NCI-H2171 (cell line): ENCODE measurements at regions not wholly inside any gene's neighbourhood (a gene's known extent, or its start where the extent isn't known, plus 50 kb on each side); places are given as distances from the start of the nearest gene placed in this dataset.

Experiments used
- DNase-seq: peaks from one replicate; lab custom pipeline; 2025; lab: John Stamatoyannopoulos, UW

DNA sequence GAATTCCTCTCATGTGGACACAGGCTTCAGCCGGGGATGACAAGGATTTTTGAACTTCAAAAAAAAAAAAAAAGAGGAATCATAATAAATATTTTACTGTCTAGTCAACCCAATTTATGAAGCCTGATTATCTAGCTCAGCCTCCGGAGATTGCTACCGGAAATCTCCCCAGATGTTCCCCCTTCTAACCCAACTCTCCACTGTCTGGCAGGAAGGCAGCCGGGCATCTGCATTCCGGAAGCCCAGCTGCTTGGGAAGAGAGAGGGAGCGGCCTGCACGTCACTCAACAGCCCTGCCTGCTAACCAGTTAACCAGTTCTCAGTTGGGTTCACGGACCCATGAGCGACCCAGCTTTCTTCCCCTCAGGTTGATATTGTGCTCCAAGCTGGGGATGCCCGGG lies 87.2 kb upstream of the POU3F3 start:
- DNase-seq = no peak

DNA sequence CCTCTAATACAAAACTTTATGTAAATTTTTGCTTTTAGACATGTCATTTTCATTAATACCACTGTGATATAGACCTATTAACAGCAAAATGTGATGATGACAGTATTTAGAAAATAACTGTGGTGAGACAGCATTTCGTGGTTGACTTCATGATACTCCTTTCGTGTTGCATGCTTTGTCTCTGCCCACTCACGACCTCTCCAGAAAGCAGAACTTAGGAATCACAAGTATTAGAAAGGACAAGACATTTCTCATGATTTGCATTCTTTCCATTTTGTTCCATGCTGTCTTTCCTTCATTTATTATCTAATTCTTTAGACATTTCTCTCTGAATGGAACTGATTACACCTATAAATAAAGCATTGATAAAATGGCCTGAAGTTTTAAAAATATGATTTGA lies 85.2 kb upstream of the POU3F3 start:
- no peak for DNase-seq

DNA sequence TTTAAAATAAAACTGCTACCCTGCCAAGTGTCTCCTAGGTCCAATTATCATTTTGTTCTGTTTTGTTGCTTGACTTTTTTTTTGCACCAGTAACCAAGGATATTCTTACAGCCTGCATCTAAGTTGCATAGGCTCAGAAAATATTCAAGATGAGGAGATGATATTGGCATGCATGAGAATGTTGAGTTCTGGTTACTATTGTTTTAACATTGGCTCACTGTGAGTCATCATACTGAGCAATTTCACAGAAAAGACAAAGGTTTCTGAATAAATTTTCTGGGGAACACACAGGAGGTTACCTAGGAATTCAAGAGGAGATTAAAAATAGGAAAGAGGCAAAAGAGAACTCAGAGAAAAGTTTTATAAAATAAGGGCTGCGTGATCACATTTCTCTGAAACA lies 84.8 kb upstream of the POU3F3 start:
- no peak for DNase-seq

- no peak for DNase-seq
Observed at GRCh38 chr2:104772996-104773395, 80.9 kb upstream of the POU3F3 start.

- DNase-seq = no peak
Observed at GRCh38 chr2:104774631-104775030, 79.3 kb upstream of the POU3F3 start.

GRCh38 chr2:104777721-104778120 lies 76.2 kb upstream of the POU3F3 start:
- no peak for DNase-seq

DNA sequence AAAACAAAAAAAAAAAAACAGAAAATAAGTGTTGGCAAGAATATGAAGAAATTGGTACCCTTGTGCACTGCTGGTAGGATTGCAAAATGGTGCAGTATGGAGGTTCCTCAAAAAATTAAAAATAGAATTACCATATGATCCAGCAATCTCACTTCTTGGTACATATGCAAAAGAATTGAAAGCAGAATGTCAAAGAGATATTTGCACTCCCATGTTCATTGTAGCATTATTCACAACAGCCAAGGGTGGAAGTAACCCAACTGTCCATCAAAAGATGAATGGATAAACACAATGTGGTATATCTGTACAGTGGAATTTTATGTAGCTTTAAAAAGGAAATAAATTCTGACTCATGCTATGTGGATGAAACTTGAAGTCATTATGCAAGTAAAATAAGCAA lies 72.8 kb upstream of the POU3F3 start:
- no peak for DNase-seq

- DNase-seq = no peak
Observed at GRCh38 chr2:104784264-104784663, 69.7 kb upstream of the POU3F3 start.

DNA sequence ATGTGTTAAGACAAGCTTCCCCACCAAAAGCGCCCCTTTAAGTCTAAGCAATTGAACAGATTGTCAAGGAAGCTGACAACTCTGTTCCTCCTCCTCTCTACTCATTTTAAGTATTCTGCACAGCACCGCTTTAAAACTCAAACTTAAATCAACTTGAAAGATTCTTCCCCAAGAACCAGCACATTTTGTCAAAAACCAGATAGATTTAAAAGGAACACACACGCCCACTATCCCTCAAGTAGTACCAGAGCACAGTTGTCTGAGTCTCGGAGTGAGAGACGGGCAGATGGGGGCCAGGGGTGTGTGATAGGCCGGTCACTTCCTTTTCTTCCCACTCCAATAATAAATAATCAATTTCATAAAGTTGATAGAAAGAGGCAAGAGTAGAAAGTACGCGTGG lies 67.7 kb upstream of the POU3F3 start:
- DNase-seq = no peak

DNA sequence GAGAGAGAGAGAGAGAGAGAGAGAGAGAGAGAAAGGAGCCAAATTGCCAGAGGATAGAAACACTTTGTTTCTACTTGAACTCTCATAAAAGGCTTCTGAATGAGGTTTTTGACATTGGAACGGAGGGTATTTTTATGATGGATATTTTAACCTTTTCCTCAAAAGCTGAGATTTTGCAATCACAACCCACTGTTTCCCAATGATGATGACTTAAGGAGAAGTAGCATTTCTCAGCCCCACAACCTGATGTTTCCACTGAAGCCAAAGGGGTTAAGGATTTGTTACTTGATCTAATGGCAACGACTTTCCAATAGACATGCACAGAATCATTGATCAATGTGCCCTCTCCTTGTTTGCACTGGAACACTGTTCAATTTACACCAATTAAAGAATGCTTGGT lies 67.1 kb upstream of the POU3F3 start:
- no peak for DNase-seq

DNA sequence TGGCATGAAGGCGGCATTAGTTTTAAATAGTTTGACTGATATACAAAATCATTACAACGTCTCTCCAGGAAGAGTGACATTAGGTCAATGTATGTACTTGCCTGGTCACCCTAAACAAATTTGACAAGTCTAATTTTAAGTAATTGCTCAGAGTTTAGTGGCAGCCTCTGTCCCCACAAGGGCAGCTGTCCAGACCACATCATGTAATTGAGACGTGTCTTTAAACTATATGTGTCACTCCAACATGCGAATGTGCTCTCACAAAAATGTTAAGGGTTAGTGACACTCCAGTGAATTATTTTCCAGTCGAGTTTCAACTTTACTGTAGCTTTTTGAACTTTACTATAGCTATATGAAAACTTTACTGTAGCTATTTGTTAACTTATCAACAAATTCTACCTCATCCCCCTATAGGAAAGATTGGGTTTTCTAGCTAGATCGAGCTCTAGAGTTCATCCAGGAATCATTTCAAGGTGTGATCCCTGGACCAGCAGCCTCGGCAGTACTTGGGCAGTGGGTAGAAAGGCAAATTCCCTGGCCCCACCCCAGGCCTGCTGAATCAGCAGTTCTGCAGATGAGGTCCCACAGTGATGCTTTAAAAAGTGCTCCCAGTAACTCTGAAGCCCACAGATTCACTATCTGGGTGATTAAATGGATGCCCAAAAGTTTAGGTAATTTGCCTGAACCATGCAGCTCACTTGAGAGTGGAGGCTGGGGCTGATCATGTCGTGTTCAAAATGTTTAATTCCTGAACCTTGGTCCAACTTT lies 66.4 kb upstream of the POU3F3 start:
- no peak for DNase-seq

DNA sequence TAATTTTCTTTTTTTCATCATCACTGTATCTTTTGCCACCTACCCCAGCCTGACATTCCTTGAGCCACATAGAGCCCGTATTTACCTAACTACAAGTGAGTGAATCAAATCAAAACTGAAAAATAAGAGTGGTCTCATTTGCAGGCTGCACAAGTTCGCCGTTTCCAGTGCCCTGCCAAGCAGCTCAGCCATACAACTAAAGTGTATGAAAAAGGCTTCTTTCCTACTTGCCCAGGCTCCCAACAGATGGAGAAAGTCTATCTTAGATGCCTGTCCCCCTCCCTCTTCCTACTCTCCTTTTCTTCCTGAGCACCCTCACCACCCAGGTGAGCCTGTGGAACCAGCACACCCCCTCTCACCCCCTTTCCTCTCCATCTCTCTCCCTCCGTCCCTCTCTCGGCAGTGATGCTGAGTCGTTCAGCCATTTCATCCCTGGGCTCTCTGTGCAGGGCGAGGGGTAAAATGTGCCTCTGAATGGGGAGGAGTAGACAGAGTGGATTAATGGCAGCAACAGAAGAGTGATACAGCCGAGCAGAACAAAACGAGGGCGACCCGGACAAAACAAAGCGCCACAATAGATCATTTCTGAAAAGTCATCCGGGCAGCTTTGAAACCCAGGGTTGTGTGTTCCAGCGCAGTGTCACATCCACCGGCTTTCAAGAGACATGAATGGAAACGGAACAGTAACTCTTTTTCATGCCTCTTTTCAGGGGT lies 65.0 kb upstream of the POU3F3 start:
- DNase-seq = no peak

DNA sequence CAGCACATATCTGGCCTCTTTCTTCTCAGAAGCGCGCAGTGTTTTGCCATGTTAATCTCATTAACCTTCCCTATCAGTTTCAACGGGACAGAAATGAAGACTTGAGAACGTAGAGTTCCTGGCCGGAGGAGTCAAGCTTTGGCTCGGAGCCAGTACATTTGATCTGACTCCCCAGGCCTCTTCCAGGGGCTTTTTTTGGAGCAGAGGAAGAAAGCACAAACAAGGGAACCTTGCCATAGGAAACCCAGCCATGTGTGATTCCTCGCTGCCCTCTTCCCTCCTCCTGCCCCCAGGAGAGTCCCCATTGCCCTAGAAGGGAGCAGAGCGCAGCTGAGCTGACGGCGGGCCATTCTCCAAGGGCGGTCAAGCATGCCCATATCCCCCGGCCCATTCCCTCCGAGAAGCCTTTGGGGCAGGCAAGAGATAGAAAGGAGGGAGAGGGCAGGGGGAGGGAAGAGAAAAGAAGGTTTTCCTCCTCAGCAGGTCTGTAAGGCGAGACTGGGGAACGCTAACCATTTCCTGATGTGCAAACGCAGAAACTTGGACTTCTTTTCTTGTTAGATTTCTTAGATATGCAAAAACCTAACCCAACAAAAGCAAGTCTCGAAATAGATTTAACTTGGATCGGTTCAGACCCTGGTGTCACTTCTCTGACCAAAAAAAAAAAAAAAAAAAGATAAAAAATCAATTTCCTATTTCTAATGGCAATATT lies 63.7 kb upstream of the POU3F3 start:
- no peak for DNase-seq

GRCh38 chr2:104790901-104791495 lies 62.9 kb upstream of the POU3F3 start:
- DNase-seq = no peak

DNA sequence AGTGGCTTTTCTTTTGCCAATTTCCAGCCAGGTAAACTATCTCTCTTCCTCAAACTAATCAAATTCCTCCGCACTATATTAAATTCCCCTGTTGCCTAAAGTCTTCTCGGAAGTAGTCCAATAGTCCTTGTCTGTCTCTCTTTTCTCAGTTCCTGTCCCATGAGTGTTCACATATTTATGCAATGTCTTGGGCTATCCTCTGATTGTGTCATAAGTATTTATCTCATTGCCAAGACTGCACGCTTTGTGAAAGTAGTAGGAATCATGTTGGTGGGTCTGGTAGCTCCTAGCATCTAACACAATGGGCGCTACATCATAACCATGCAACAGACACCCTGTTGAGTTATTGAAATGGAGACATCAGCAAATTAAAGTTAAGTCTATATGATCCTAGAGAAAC lies 59.9 kb upstream of the POU3F3 start:
- DNase-seq = no peak

- DNase-seq = no peak
Observed at GRCh38 chr2:104794441-104794840, 59.5 kb upstream of the POU3F3 start.
